Endothelial cell (in vitro differentiated cells): ENCODE measurements at regions not wholly inside any gene's neighbourhood (a gene's known extent, or its start where the extent isn't known, plus 50 kb on each side); places are given as distances from the start of the nearest gene placed in this dataset.
"Not testable (repeated sequence)": the region's sequence is repeated elsewhere in the genome, so short reads cannot be mapped to it uniquely, and the experiment has no call there.

ENCODE experiments used
- DNase-seq: peaks from one replicate; pipeline ENCODE4 v3.0.0; 2021; ENCODE audit warnings: low spot score
- H3K27ac Mint-ChIP-seq: one replicate; pipeline ENCODE4 v1.8.0; 2021; ENCODE audit warnings: mixed read lengths, inconsistent platforms; ENCODE audit not compliant: unreplicated experiment
- H3K27me3 Mint-ChIP-seq: one replicate; pipeline ENCODE4 v1.8.0; 2021; ENCODE audit warnings: mild to moderate bottlenecking, moderate library complexity, mixed read lengths, inconsistent platforms; ENCODE audit not compliant: unreplicated experiment
- H3K36me3 Mint-ChIP-seq: one replicate; pipeline ENCODE4 v1.8.0; 2021; ENCODE audit warnings: mild to moderate bottlenecking, low read depth, mixed read lengths, inconsistent platforms; ENCODE audit not compliant: unreplicated experiment
- H3K4me1 Mint-ChIP-seq: one replicate; pipeline ENCODE4 v1.8.0; 2021; ENCODE audit warnings: mild to moderate bottlenecking, mixed read lengths, inconsistent platforms; ENCODE audit not compliant: unreplicated experiment
- H3K4me3 Mint-ChIP-seq: one replicate; pipeline ENCODE4 v1.8.0; 2021; ENCODE audit warnings: mild to moderate bottlenecking, mixed read lengths, inconsistent platforms; ENCODE audit not compliant: unreplicated experiment
- H3K9me3 Mint-ChIP-seq: one replicate; pipeline ENCODE4 v1.8.0; 2021; ENCODE audit warnings: mixed read lengths, inconsistent platforms; ENCODE audit not compliant: unreplicated experiment
- CTCF ChIP-seq: fragments of 200-600 bp; sonication (generic); IDR thresholded peaks from one replicate; pipeline ENCODE4 v1.5.0; 2021; ENCODE audit warnings: antibody characterized with exemption; ENCODE audit not compliant: unreplicated experiment

- Mint-ChIP-seq H3K4me1 (no peaks in the 10 kb centered on the region), H3K9me3 (no peaks in the 10 kb centered on the region), H3K27ac (no peak overlapping the region), H3K27me3 (no peaks in the 10 kb centered on the region), H3K36me3 (no peaks in the 10 kb centered on the region), H3K4me3 (no peak overlapping the region)
- no peak for TF ChIP-seq CTCF
- no peak for DNase-seq
These were observed 225.1 kb upstream of the FERMT1 start for GRCh38 chr20:6347916-6348315.

- Mint-ChIP-seq H3K27me3 (no peaks in the 10 kb centered on the region), H3K4me1 (no peaks in the 10 kb centered on the region), H3K27ac (no peak overlapping the region), H3K36me3 (no peaks in the 10 kb centered on the region), H3K9me3 (no peaks in the 10 kb centered on the region), H3K4me3 (no peak overlapping the region)
- DNase-seq, result no peak
- TF ChIP-seq CTCF, result no peak
These were observed 218.7 kb upstream of the FERMT1 start for GRCh38 chr20:6341491-6341890.

GRCh38 chr20:6339176-6339575 is 216.3 kb upstream of the FERMT1 start:
- H3K27me3 Mint-ChIP-seq, result no peaks in the 10 kb centered on the region
- no peak for DNase-seq
- no peak overlapping the region for H3K27ac Mint-ChIP-seq
- no peaks in the 10 kb centered on the region for H3K36me3 Mint-ChIP-seq
- no peaks in the 10 kb centered on the region for H3K4me1 Mint-ChIP-seq
- TF ChIP-seq CTCF, result no peak
- H3K9me3 Mint-ChIP-seq, result no peaks in the 10 kb centered on the region
- H3K4me3 Mint-ChIP-seq, result no peak overlapping the region

GRCh38 chr20:6333110-6333509 is 210.3 kb upstream of the FERMT1 start:
- no peaks in the 10 kb centered on the region for H3K9me3 Mint-ChIP-seq
- no peak for DNase-seq
- TF ChIP-seq CTCF, result no peak
- no peaks in the 10 kb centered on the region for H3K4me1 Mint-ChIP-seq
- no peaks in the 10 kb centered on the region for H3K36me3 Mint-ChIP-seq
- H3K27me3 Mint-ChIP-seq, result peaks cover 2% of the 10 kb centered on the region
- H3K4me3 Mint-ChIP-seq, result no peak overlapping the region
- no peak overlapping the region for H3K27ac Mint-ChIP-seq

GRCh38 chr20:6321235-6321634 is 198.4 kb upstream of the FERMT1 start:
- H3K27ac Mint-ChIP-seq, result not testable (repeated sequence)

More at GRCh38 chr20:6321235-6321634, 198.4 kb upstream of the FERMT1 start:
- H3K4me1 Mint-ChIP-seq, DNase-seq, H3K4me3 Mint-ChIP-seq, H3K36me3 Mint-ChIP-seq, H3K9me3 Mint-ChIP-seq, H3K27me3 Mint-ChIP-seq: not testable (repeated sequence)
